ENCODE measurements at regions not wholly inside any gene's neighbourhood (a gene's known extent, or its start where the extent isn't known, plus 50 kb on each side); places are given as distances from the start of the nearest gene placed in this dataset.
"Not testable (repeated sequence)": the region's sequence is repeated elsewhere in the genome, so short reads cannot be mapped to it uniquely, and the experiment has no call there.

GRCh38 chr10:55551603-55552002 lies 750.6 kb upstream of the PCDH15 start:
- CTCF ChIA-PET = no interaction called here
- POLR2A ChIA-PET = no interaction called here
- no peak for DNase-seq (ENCODE audit: extremely low spot score)
- no peak for TF ChIP-seq ELF4 (IDR thresholded peaks at IDR 0.05)
- TF ChIP-seq CTBP1 (IDR thresholded peaks at IDR 0.05; ENCODE audit: borderline replicate concordance) = no peak
- TF ChIP-seq ARNT (IDR thresholded peaks at IDR 0.05) = no peak
- TF ChIP-seq SP1 (IDR thresholded peaks at IDR 0.05) = no peak
- no peak for TF ChIP-seq FOXM1 (IDR thresholded peaks at IDR 0.05; ENCODE audit: borderline replicate concordance)
- TF ChIP-seq SUZ12 (IDR thresholded peaks at IDR 0.05) = no peak
- TF ChIP-seq BHLHE40 (IDR thresholded peaks at IDR 0.05; ENCODE audit: borderline replicate concordance) = no peak
- TF ChIP-seq LEF1 (IDR thresholded peaks at IDR 0.05; ENCODE audit: borderline replicate concordance) = no peak
- TF ChIP-seq L3MBTL2 (conservative IDR thresholded peaks at IDR 0.05) = no peak
- no peak for TF ChIP-seq HDGF (IDR thresholded peaks at IDR 0.05; ENCODE audit: borderline replicate concordance)
- no peak for TF ChIP-seq PKNOX1 (IDR thresholded peaks at IDR 0.05)
- TF ChIP-seq FOXK2 (IDR thresholded peaks at IDR 0.05) = no peak
- no peak for TF ChIP-seq FOXA1 (IDR thresholded peaks at IDR 0.05)
- no peak for TF ChIP-seq ZNF384 (IDR thresholded peaks at IDR 0.05)

GRCh38 chr10:55550236-55550635 lies 749.2 kb upstream of the PCDH15 start:
- CTCF ChIA-PET = no interaction called here
- TF ChIP-seq PKNOX1 (IDR thresholded peaks at IDR 0.05) (0 out of 2 replicates have a peak, but pooled peaks have one; percentile 21), L3MBTL2 (conservative IDR thresholded peaks at IDR 0.05) (0 out of 2 replicates have a peak, but pooled peaks have one; percentile 15), FOXA1 (IDR thresholded peaks at IDR 0.05) (no peak), ZNF384 (IDR thresholded peaks at IDR 0.05) (no peak)
- peak; percentile 5 for DNase-seq (ENCODE audit: extremely low spot score)
- POLR2A ChIA-PET = no interaction called here

GRCh38 chr10:55537497-55537896 lies 736.5 kb upstream of the PCDH15 start:
- CTCF ChIA-PET; DNase-seq (ENCODE audit: extremely low spot score); POLR2A ChIA-PET: not testable (repeated sequence)

- TF ChIP-seq FOXM1 (IDR thresholded peaks at IDR 0.05; ENCODE audit: borderline replicate concordance) (no peak), CTBP1 (IDR thresholded peaks at IDR 0.05; ENCODE audit: borderline replicate concordance) (no peak), PKNOX1 (IDR thresholded peaks at IDR 0.05) (no peak), ARNT (IDR thresholded peaks at IDR 0.05) (no peak), ZNF384 (IDR thresholded peaks at IDR 0.05) (no peak), SUZ12 (IDR thresholded peaks at IDR 0.05) (no peak), FOXK2 (IDR thresholded peaks at IDR 0.05) (no peak), NFRKB (IDR thresholded peaks at IDR 0.05) (no peak), LEF1 (IDR thresholded peaks at IDR 0.05; ENCODE audit: borderline replicate concordance) (no peak), TARDBP (IDR thresholded peaks at IDR 0.05) (no peak), BHLHE40 (IDR thresholded peaks at IDR 0.05; ENCODE audit: borderline replicate concordance) (no peak), L3MBTL2 (conservative IDR thresholded peaks at IDR 0.05) (no peak), ELF4 (IDR thresholded peaks at IDR 0.05) (no peak), FOXA1 (IDR thresholded peaks at IDR 0.05) (no peak), HDGF (IDR thresholded peaks at IDR 0.05; ENCODE audit: borderline replicate concordance) (no peak)
- peak; percentile 8 for DNase-seq (ENCODE audit: extremely low spot score)
- POLR2A ChIA-PET = interaction anchor here (1.2 kb wide), 1 partner anchor 109 kb away, joined by 3 read pairs; no protein-coding TSS in a partner anchor
- CTCF ChIA-PET = interaction anchor here (0.8 kb wide), 1 partner anchor 111 kb away, joined by 4 read pairs; no protein-coding TSS in a partner anchor
Observed at GRCh38 chr10:55519264-55519663, 718.2 kb upstream of the PCDH15 start.

GRCh38 chr10:55518416-55518815 lies 717.4 kb upstream of the PCDH15 start:
- DNase-seq (ENCODE audit: extremely low spot score); POLR2A ChIA-PET; CTCF ChIA-PET: not testable (repeated sequence)

- no peak for DNase-seq (ENCODE audit: extremely low spot score)
- TF ChIP-seq ELF4 (IDR thresholded peaks at IDR 0.05) (no peak), BHLHE40 (IDR thresholded peaks at IDR 0.05; ENCODE audit: borderline replicate concordance) (no peak), L3MBTL2 (conservative IDR thresholded peaks at IDR 0.05) (no peak), PKNOX1 (IDR thresholded peaks at IDR 0.05) (no peak), ZNF384 (IDR thresholded peaks at IDR 0.05) (no peak), FOXM1 (IDR thresholded peaks at IDR 0.05; ENCODE audit: borderline replicate concordance) (no peak), LEF1 (IDR thresholded peaks at IDR 0.05; ENCODE audit: borderline replicate concordance) (no peak), CTBP1 (IDR thresholded peaks at IDR 0.05; ENCODE audit: borderline replicate concordance) (no peak)
- ChIA-PET CTCF (no interaction called here), POLR2A (no interaction called here)
Observed at GRCh38 chr10:55509168-55509567, 708.1 kb upstream of the PCDH15 start.
